ENCODE measurements at regions not wholly inside any gene's neighbourhood (a gene's known extent, or its start where the extent isn't known, plus 50 kb on each side); places are given as distances from the start of the nearest gene placed in this dataset.

DNA sequence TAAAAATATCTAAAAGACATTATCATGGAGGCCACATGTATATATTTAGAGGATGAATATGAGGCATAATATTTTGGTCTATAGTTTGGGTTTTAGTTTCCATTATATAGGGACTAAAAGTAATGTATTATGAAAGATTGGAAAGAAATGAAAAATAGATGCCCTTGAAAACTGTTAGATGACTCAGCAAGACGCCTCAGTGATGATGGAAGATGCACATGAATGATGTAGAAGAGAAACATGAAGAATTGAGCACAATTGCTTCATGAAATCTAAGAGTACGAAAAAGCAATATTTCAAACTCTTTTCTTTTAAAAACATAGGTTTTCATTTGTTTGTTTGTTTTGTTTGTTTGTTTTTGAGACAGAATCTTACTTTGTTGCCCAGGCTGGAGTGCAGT is 89.8 kb downstream of the ARL4A start:
- ATAC-seq (ENCODE audit: low read depth) (no peak), DNase-seq (no peak)
- TF ChIP-seq, protein P1, sequence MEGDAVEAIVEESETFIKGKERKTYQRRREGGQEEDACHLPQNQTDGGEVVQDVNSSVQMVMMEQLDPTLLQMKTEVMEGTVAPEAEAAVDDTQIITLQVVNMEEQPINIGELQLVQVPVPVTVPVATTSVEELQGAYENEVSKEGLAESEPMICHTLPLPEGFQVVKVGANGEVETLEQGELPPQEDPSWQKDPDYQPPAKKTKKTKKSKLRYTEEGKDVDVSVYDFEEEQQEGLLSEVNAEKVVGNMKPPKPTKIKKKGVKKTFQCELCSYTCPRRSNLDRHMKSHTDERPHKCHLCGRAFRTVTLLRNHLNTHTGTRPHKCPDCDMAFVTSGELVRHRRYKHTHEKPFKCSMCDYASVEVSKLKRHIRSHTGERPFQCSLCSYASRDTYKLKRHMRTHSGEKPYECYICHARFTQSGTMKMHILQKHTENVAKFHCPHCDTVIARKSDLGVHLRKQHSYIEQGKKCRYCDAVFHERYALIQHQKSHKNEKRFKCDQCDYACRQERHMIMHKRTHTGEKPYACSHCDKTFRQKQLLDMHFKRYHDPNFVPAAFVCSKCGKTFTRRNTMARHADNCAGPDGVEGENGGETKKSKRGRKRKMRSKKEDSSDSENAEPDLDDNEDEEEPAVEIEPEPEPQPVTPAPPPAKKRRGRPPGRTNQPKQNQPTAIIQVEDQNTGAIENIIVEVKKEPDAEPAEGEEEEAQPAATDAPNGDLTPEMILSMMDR (IDR thresholded peaks at IDR 0.05): no peak
- Mint-ChIP-seq H3K9me3 (peaks cover 3% of the 10 kb centered on the region), H3K27me3 (peaks cover 2% of the 10 kb centered on the region), H3K4me1 (no peaks in the 10 kb centered on the region), H3K4me3 (no peak overlapping the region), H3K36me3 (ENCODE audit: low read depth) (no peaks in the 10 kb centered on the region), H3K27ac (no peak overlapping the region)
- CTCF ChIA-PET: no interaction called here
- POLR2A ChIA-PET: no interaction called here
- intact Hi-C loops (cut with micrococcal nuclease): no loop called here

DNA sequence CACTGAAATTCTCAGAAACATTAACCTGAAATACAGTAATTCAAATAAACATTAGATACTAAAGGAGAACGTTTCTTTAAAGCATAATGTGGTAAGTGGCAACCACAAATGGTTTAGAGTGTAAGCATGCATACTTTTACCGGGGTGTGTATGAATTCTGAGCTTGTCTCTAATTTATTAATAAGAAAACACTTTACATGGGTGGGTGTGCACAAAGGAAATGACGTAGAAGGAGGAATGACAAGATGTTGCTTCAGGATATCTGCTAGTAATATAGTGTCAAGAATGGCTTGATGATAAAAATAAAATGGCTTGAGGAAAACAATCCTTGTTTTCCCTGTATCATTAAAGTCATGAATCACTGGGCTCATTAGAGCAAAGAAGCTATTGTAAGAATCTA is 92.5 kb downstream of the ARL4A start:
- TF ChIP-seq, protein P1 (IDR thresholded peaks at IDR 0.05): no peak
- Mint-ChIP-seq H3K4me3 (no peak overlapping the region), H3K9me3 (no peaks in the 10 kb centered on the region), H3K36me3 (ENCODE audit: low read depth) (no peaks in the 10 kb centered on the region), H3K4me1 (no peaks in the 10 kb centered on the region), H3K27me3 (no peaks in the 10 kb centered on the region), H3K27ac (no peak overlapping the region)
- DNase-seq: no peak
- ATAC-seq (ENCODE audit: low read depth): no peak
- intact Hi-C loops (cut with micrococcal nuclease): no loop called here
- ChIA-PET CTCF (no interaction called here), POLR2A (no interaction called here)

DNA sequence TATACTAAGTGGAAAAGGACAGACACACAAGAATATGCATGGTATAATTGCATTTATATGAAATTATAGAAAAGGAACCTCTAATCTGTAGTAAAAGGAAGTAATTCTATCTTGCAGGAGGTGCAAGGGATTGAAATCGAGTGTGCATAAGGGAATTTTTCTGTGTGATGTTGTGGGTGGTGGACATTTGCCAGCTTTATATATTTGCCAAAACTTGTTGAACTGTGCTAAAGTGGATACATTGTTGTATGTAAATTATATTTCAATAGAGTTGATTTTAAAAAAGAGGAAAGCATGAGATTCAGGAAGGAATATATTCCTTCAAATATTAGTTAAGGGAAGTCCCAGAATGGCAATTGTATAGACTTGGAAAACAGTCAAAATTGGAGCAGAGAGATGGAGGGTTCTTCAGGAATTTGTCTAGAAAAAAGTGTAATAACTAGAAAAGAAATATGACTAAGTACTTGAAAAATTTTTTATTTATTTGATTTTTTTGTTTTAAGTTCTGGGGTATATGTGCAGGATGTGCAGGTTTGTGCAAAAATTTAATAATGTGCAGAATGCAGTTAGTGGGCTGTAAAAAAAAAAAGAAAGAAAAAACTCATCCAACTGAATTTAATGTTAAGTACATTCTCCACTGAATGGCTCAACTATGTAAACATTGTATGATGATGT is 96.1 kb downstream of the ARL4A start:
- Mint-ChIP-seq H3K27ac (no peak overlapping the region), H3K4me1 (no peaks in the 10 kb centered on the region), H3K36me3 (ENCODE audit: low read depth) (no peaks in the 10 kb centered on the region), H3K9me3 (no peaks in the 10 kb centered on the region), H3K27me3 (no peaks in the 10 kb centered on the region), H3K4me3 (no peak overlapping the region)
- TF ChIP-seq, protein P1 (IDR thresholded peaks at IDR 0.05): no peak
- no peak for ATAC-seq (ENCODE audit: low read depth)
- DNase-seq: no peak
- CTCF ChIA-PET: no interaction called here
- POLR2A ChIA-PET: no interaction called here
- intact Hi-C loops (cut with micrococcal nuclease): no loop called here

DNA sequence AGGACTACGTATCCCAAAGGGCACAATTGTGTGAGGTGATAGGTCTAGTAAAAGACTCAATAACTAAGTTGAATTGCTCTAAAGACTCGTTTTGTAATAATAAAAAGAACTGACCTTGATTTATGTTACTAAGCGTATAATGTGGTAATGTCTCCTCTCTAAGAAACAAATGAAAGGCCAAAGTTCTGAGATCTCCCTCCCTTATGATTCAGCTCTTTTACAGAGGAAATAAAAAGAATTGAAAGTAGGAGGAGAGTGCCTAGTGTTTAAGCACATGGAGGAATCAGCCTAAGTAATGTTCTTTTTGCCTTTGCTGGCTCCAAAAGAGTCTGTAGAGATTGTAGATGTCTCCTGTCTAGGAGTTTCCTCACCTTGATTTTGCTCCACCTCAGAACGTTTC is 98.0 kb downstream of the ARL4A start:
- TF ChIP-seq, protein P1 (IDR thresholded peaks at IDR 0.05): no peak
- no peak overlapping the region for H3K4me3 Mint-ChIP-seq
- no peaks in the 10 kb centered on the region for H3K4me1 Mint-ChIP-seq
- POLR2A ChIA-PET: no interaction called here
- DNase-seq: no peak
- H3K9me3 Mint-ChIP-seq: no peaks in the 10 kb centered on the region
- no peak for ATAC-seq (ENCODE audit: low read depth)
- H3K27ac Mint-ChIP-seq: no peak overlapping the region
- no peaks in the 10 kb centered on the region for H3K36me3 Mint-ChIP-seq (ENCODE audit: low read depth)
- CTCF ChIA-PET: no interaction called here
- intact Hi-C loops (cut with micrococcal nuclease): no loop called here
- no peaks in the 10 kb centered on the region for H3K27me3 Mint-ChIP-seq

DNA sequence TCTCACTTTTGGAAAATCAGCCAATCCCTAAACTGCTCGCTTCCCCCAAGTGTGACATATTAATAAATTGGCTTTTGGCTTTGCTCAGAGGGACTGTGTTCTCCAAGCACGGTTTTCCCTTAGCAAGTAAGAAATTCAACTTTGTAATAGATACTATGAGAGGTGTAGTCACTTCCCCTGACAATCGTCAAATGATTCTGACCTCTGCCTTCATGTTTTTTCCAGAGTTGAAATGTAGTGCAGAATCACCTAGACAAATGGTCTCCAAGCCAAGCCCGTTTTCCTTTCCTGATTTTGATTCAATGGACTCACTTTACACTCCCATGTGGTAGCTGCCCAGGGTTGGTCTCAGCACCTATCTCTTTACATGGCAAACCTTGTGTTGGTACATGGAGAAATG is 99.1 kb downstream of the ARL4A start:
- ATAC-seq (ENCODE audit: low read depth) (no peak), DNase-seq (no peak)
- Mint-ChIP-seq H3K4me3 (no peak overlapping the region), H3K4me1 (no peaks in the 10 kb centered on the region), H3K27me3 (no peaks in the 10 kb centered on the region), H3K27ac (no peak overlapping the region), H3K9me3 (no peaks in the 10 kb centered on the region), H3K36me3 (ENCODE audit: low read depth) (no peaks in the 10 kb centered on the region)
- ChIA-PET CTCF (no interaction called here), POLR2A (no interaction called here)
- intact Hi-C loops (cut with micrococcal nuclease): no loop called here
- TF ChIP-seq, protein P1 (IDR thresholded peaks at IDR 0.05): no peak

All from activated B cell treated with CpG ODN at 0.5 μM for 24 hours (primary cell).